Limb (tissue), 2 donors: ENCODE measurements at regions not wholly inside any gene's neighbourhood (a gene's known extent, or its start where the extent isn't known, plus 50 kb on each side); places are given as distances from the start of the nearest gene placed in this dataset.

ENCODE experiments used
- DNase-seq, 2 donors: peaks; one replicate each; pipeline ENCODE4 v3.0.0-alpha.2; 2016; ENCODE audit errors: extremely low spot score in 2 of 2

DNA sequence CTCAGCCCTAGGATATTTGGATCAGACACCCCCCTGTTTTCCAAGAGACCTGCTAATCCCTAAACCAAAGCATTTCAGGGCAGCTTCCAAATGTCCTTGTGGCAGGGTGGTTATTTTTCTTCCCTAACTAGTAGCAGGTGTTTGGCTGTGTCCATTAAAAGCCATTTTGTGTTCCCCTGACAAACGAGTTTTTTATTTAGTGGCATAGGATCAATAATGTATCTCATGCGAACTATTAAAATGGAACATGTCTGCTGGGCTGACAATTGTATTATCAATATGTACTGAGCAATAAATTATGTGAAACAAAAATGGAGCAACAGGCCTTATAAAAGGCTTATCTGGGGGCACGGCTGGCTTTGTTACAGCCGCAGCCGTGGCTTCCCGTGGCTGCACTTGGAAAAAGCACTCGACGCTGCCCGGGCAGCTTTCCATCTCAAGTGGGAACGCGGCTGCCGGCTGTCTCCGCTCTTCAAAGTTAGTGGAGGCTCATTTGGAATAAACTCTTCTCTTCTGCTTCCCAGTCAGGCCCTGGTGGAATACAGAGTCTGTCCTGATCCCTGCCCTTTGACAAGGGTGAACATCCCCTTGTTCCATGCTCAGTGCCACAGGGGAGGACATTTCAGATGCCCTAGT lies 554.3 kb downstream of the TYW1 start:
- peak; percentile 54 for DNase-seq

DNA sequence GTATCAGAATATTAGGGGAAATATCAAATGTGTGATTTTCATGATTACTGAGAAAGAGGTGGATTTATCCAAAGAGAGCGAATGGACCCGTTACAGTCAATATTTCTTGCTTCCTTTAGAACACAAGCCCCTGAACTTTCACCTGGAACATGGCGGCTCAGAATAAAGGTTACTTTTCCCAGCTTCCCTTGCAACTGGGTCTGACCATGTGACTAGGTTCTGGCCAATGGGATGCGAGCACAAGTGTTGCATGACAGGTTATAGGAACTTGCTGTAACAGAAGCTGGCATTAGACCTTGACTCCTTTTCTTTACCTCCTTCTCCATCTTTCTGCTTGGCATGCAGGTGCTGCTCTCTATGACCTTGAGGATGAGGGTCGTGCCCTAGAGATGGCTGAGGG lies 556.1 kb downstream of the TYW1 start:
- no peak for DNase-seq

DNA sequence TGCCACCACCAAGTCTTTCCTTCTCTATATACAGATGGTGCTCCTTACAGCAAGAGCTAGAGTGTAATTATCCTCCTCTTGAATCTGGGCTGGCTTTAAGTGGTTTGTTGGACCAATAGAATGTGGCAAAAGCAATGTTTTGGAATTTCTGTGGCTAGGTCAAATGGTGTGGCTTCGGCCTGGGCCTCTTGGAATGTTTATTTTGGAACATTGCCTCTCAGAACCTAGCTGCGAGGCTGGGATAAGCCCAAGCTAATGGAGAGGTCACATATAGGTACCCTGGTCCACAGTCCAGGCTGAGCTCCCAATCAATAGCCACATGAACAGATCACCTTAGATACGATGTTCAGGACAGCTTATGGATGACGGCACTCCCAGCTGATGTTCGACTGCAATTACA lies 556.7 kb downstream of the TYW1 start:
- no peak for DNase-seq

DNA sequence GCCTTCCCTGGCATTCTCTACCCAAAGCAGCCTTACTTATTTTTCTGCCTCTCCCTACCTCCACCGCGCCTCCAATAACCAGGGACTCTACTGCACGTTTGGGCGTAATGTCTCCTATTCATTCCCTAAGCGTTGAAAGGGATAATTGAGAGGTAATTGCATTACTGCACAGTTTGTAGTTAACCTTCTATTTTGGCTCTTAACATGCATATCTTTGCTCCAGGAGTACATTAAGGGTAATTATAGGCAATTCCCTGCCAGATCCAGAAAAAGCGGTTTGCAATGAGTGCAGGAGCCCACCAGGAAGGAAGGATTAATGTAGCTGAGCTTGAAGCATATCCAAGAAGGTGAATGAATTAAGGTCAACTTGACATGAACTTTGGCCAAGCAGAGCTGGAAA lies 558.4 kb downstream of the TYW1 start:
- DNase-seq = no peak

DNA sequence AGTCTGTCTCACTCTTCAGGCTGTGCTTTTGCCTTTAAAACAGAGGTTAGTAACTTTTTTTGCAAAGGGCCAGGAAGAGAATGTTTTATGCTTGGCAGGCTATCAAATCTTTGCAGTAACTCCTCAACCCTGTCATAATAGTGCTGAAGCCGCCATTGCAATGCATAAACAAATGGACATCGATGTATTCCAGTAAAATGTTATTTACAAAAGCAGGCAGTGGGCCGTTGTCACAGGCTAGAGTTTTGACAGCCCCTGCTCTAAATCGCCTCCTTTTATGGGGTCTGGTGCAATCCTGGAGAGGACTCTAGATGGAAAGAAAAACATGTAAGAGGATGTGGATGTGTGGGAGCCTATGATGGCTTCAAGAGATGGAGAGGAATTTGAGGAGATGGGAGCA lies 568.3 kb downstream of the TYW1 start:
- no peak for DNase-seq

DNA sequence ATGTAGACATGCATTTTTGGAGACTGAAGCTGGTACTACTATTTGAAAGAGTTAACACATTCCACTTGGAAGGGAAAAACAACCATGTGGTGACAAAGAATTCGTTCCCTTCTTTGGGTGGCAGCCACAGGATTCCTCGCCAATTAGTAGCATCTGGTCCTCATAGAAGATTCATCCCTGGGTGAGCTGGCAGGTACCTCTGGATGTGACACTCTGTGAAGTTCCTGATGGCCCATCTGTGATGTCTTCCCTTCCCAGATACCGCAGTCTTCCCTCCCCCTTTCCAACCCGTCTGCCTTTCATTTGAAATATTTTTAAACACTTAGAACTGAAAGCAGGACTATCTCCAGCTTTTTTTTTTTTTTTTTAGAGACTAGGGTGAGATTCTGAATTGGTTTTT lies 569.5 kb downstream of the TYW1 start:
- DNase-seq = no peak

DNA sequence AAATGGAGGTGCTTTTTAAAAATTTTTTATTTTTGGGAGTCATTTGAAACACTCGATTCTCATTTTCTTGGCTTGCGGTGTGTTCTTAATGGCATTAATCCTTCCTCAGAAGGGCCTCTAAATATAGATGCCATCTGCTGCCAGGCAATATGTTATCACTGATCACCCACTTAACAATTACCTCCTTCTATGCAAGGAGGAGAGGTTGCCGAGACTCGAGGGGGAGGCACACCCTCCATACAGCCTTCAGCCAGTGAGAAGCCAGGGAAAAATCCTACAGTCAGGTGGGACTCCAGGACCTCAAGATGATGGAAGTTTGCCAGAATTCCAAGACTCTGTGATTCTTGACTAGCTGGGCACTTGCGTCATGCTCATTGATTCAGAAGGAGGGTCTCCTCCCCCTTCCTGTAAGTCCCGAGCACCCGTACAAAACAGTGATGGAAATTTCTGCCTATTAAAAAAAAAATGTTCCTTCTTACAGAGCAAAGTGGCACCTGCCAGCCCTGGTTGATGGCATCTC lies 574.5 kb downstream of the TYW1 start:
- DNase-seq = no peak

DNA sequence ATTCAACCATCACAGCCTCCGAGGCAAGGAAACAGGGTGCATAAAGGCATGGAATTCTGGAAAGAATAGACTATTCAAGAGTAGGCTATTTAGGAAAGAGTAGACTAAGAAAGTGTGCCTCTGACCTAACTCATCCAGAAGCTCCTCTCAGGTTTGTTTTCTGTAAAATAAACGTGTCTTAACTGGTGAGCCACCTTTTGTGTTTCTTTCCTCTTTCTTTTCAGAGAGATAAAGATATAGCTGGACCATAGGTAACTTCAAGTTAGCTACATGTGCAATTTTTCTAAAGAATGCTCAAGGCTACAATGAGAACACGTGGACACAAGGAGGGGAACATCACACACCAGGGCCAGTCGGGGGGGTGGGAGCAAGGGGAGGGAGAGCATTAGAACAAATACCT lies 577.0 kb downstream of the TYW1 start:
- no peak for DNase-seq

DNA sequence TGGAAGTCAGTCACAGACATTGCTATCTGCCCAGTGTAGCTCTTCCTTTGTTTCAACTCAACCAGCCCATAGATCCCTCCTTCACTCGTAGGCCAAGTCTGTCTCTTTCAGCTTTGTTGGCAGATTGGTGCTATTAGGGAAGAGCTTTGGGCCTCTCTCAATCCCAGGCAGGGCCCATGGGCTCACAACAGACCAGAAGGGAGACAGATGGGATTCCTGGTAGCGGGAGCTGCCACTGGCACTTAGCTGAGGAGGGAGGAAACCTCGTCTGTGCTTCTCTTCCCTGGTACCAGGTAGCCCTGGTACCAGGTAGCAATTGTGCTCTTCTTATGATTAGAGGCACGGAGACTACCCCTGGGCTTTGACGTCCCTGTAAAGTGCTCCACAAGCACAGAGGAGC lies 592.0 kb downstream of the TYW1 start:
- DNase-seq = no peak

DNA sequence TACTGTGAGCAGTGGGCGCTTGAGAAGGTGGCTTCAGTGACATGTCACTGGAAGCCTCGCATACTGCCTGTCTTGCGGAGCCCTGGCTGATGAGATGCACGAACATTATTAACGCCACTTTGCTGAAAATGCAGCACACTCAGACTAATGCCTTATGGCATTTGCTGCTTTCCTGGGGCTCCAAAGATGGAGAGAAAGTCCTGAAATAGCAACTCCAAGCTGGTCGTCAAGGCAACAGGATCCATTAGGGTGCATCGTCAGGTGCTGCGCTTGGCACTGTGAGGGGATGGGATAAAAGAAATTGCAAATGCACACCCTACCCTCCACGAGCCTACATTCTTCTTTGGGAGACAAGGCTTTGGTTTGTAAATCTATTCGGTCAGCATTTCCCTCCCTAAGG lies 592.5 kb downstream of the TYW1 start:
- no peak for DNase-seq

DNA sequence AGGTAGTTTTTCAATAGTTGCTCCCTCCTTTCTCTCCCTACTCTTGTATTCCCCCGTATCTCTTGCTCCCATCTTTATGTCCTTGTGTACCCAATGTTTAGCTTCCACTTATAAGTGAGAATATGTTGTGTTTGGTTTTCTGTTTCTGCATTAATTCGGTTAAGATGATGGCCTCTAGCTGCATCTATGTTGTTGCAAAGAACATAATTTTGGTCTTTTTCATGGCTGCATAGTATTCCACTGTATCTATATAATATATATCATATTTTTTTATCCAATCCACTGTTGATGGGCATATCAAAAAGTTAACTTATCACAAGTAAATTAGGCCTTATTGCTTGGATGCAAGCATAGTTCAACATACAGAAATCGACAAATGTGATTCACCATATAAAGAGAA lies 594.0 kb downstream of the TYW1 start:
- DNase-seq = no peak

DNA sequence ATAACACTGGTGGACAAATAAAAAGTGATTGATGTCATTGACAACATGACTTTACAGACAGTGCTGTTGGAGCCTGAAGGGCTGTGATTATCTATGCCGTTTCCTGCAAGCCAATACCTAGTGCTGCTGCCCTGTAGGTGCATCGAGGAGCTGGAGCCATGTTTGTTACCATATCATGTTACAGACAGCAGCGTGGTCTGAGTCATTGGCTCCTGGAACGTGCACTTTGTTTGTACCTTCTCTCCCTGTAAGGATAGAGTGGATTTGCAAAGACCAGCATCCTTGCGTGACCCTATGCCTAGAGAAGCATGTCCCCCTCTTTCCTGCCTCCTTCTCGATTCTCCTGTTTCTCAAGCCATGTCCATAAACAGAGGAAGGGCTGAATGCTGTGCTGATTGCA lies 597.2 kb downstream of the TYW1 start:
- DNase-seq = no peak

DNA sequence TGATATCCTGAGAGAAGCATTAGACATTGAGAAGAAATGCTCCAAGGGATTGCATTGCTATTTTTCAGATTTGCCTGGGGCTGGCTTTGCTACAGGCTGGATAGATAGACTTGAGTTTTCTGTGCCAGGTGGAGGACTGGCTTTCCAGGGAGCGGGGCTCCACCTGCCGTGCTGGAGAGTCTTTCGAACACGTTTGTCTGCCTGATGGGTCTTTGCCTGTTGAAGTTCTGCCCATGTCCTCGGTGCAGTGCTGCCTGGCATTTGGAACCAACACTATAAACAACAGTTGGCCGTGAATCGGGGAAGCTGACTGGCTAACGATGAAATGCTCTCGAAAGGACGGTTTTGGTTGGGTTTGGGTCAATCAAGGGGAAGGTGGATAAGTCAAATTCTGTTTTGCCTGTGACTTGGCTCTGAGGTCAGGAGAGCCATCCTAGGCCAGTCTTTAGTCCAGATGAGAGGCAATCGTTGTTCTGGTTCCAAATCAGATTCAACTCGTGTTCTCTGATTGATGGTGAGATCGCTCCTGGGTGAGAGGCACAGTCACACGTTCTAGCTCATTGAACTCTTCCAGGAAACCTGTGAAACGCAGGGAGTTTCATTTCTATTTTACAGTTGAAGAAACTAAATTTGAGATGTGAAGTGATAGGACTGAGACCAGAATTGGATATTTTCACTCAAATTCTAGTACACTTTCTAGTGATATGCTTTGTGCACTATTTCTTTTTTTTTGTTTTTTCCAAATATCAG lies 599.0 kb downstream of the TYW1 start:
- DNase-seq = no peak

DNA sequence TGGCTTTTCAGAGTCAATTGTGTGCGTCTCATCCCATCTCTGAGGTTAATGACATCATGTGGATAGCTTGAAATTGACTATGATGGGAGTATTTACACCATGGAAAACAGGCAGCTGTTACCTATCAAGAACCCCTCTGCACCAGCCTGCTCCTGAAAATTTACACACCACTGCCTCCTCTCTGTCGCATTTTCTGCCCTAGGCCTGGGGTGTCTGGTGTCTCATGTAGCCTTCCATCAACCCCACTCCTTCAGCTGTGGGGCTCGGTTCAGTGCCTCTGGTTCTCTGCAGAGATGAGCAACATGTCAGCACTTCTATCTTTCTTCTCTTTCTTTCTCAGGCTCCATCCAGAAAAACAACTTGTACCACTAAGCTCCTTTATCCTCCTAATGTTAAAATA lies 600.5 kb downstream of the TYW1 start:
- DNase-seq = no peak

DNA sequence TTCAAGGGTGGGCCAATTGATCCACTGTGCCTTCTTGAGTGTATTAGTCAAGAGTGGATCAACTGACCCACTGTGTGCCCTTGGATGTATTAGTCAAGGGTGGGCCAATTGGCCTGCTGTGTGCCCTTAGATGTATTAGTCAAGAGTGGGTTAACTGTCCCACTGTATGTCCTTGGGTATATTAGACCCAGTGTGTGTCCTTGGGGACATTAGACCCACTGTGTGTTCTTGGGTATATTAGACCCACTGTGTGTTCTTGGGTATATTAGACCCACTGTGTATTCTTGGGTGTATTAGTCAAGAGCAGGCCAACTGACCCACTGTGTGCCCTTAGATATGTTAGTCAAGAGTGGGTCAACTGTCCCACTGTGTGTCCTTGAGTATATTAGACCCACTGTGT lies 601.8 kb downstream of the TYW1 start:
- no peak for DNase-seq

DNA sequence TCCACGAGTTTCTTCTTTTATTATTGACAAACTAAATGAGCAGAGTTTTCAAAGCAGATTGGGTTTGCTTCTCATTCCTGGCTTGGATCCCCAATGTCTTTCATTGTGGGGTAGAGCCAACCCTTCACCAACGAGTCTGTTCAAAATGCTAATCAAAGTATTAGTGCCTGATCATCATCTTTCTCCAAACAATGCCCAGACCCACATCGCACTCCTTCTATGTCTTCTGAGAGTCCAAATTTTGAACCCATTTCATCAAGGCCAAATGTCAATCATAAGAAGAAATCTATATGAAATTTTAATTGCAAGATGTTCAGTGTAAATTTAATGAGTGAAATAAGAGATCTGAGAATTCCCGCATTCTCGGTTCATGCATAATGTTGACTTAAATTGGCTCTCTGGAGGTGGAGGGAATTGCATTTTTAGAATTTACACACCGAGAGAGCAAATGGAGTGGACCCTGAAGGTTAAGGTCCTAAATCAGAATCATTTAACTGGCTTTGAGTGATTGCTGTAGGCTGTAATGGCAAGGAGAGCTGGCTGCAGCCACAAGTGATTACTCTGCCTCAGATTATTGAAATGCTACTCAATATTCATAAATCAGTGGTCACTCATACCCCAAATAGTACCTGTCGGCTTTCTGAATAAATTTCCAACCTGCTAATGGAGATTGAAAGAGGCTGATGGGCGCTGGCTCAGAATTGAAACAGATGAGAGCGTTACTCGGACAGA lies 602.9 kb downstream of the TYW1 start:
- no peak for DNase-seq

DNA sequence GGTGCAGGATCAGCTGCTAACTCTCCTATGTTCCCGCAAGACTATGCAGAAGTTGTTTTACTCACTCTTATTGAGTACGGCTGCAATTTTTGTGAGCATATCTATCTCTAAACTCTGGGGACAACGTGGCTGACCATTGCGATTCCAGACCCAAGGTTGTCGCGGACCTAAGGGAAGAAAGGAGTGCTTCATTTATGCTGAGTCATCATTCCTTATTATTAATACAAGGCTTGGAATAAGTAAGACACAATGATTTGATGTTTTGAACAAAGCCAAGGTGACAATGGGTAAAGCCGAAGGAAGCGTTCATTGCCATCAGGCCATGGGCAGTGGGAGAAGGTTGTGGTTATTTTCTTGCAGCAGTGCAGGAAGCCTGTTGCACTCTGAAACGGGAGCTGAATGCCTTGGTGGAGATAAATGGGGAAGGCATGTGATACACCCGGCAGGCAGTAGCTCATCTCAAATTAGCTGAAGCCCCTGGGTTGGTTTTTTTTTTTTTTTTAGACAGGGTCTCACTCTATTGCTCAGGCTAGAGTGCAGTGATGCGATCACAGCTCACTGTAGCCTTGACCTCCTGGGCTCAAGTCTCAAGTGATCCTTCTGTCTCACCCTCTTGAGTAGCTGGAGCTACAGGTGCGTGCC lies 605.7 kb downstream of the TYW1 start:
- no peak for DNase-seq

DNA sequence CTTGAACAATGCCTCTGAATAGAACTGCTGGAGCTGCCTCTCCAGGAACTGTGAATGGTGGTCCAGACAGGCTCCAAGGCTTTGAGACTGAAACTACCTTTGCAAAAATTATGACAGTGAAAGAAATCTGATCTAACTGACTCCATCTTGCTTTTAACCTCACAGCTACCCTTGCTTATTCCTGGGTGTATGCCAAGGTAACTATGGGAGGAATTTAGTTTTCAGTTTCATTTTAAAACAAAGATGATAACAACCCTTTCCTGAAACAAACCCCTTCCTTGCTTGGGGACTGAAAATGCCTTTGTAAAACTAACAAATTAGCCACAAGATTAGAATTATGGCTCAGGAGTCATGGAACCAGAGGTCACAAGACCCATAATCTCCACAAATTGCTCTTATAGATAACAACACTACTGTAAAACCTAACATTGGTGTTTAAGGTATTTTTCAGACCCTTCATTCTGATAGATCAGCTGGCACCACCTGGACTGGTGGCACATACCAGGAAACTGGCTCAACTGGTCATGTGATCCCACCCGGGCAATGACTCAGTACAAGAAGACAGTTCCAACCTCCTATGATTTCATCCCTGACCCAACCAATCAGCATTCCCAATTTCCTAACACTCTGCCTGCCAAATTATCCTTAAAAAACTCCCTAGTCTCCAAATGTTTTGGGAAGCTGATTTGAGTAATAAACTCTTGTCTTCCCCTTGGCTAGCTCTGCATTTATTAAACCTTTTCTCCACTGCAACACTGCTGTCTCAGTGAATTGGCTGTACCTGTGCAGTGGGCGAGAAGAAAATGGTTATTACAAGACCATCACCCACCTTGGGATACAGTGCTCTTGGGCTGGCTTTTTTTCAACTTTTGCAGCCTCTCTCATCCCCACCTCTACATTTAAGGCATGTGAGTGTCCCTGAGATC lies 608.1 kb downstream of the TYW1 start:
- no peak for DNase-seq

DNA sequence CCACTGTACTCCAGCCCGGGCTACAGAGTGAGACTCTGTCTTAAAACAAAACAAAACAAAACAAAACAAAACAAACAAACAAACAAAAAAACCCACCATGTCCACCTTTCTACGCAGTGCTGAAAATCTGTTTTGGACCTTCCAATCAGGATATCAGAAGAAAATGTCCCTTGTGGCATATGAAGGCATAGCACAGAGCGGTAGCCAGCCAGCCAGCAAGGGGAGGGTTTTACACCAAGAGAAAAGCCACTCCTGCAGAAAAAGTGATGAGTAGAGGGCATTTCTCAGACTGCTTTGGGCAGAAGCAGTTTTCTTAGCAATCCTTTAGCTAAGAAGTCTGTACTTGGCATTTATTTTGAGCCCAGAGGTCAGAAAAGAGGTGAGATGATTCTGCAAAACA lies 612.2 kb downstream of the TYW1 start:
- no peak for DNase-seq

DNA sequence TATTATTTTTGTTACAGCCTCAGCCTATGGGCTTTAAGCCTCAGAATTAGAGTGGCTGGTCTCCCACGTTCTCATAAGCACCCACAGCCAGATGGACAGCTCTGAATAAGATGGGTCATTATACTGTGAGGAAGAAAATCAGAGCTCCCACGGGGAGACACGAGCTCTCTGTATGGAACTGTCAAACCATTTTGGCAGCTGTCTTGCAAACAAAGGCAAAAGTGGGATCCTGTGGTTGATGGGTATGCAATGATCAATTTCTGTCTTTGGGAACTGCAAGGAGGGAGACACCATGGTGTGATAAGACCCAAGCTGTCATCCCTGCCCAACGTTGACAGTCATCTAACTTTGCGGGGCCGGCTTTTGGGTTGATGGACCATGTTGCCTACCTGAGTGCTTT lies 614.3 kb downstream of the TYW1 start:
- DNase-seq = no peak

DNA sequence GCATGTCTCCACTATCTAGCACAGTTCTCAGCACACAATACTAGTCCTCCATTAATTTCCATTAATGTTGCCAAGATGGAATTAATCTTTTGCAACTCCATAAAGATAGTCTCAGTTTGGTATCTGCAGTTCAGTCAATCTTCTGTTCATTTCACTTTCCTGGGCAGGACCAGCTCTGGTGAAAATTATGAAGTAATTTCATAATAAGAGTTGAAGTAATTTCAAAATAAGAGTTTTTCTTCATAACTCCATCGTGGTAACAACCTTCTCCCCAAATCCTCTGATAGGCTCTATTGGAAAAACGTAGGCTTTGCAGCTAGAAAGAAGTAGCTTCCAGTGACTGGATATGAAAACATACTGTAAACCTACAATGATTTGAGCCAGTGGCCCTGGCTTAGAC lies 618.2 kb downstream of the TYW1 start:
- DNase-seq = no peak
